ENCODE measurements at regions not wholly inside any gene's neighbourhood (a gene's known extent, or its start where the extent isn't known, plus 50 kb on each side); places are given as distances from the start of the nearest gene placed in this dataset.

DNA sequence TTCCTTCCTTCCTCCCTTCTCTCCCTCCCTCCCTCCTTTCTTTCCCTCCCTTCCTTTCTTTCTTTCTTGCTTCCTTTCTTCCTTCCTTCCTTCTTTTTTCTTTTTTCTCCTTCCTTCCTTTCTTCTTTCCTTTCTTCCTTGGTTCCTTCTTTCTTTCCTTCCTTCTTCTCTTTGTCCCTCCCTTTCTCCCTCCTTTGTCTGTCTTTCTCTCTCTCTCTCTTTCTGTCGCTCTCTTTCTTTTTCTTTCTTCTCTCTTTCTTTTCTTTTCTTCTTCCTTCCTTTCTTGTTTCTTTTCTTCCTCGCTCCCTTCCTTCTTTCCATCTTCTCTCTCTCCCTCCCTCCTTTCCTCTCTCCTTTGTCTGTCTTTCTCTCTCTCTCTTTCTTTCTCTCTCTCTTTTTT lies 601.9 kb upstream of the JAG1 start:
- H3K27ac ChIP-seq (ENCODE audit: low read depth, low read length), result no peak overlapping the region
- no peaks in the 10 kb centered on the region for H3K36me3 ChIP-seq (ENCODE audit: control insufficient read depth in 5 of 5, insufficient read depth in 5 of 5, low read length in 5 of 5)
- no peaks in the 10 kb centered on the region for H3K9me3 ChIP-seq (ENCODE audit: control insufficient read depth in 5 of 5, low read length in 5 of 5)
- no peak overlapping the region for H3K4me3 ChIP-seq (ENCODE audit: low read depth in 1 of 5, low read length in 5 of 5)
- H3K9ac ChIP-seq (ENCODE audit: low read length in 5 of 5), result no peak overlapping the region
- no peaks in the 10 kb centered on the region for H3K27me3 ChIP-seq (ENCODE audit: control insufficient read depth in 5 of 5, insufficient read depth in 4 of 5, low read length in 5 of 5)
- H3K4me1 ChIP-seq (ENCODE audit: control insufficient read depth in 5 of 5, insufficient read depth in 5 of 5, low read length in 5 of 5), result peaks cover 0 to 4% (median 0%) of the 10 kb centered on the region in 5 donors

DNA sequence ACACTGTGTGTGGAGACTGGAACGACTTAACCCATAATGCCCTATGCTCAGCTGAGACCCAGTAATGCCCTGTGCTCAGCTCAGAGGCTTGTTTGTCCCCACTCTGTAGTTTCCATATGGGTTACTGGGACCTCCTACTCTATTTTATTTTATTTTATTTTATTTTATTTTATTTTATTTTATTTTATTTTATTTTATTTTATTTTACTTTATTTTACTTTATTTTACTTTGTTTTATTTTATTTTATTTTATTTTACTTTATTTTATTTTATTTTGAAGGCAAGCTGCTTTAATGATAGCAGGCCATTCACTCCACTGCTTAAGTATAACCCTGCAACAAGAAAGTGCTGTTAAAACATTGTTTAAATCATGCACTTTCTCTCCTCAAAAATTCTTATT lies 603.4 kb upstream of the JAG1 start:
- H3K27ac ChIP-seq (ENCODE audit: low read depth, low read length), result no peak overlapping the region
- H3K9ac ChIP-seq (ENCODE audit: low read length in 5 of 5), result no peak overlapping the region
- H3K36me3 ChIP-seq (ENCODE audit: control insufficient read depth in 5 of 5, insufficient read depth in 5 of 5, low read length in 5 of 5), result no peaks in the 10 kb centered on the region
- H3K27me3 ChIP-seq (ENCODE audit: control insufficient read depth in 5 of 5, insufficient read depth in 4 of 5, low read length in 5 of 5), result no peaks in the 10 kb centered on the region
- no peaks in the 10 kb centered on the region for H3K9me3 ChIP-seq (ENCODE audit: control insufficient read depth in 5 of 5, low read length in 5 of 5)
- no peak overlapping the region for H3K4me3 ChIP-seq (ENCODE audit: low read depth in 1 of 5, low read length in 5 of 5)
- H3K4me1 ChIP-seq (ENCODE audit: control insufficient read depth in 5 of 5, insufficient read depth in 5 of 5, low read length in 5 of 5), result peaks cover 0 to 3% (median 0%) of the 10 kb centered on the region in 5 donors

DNA sequence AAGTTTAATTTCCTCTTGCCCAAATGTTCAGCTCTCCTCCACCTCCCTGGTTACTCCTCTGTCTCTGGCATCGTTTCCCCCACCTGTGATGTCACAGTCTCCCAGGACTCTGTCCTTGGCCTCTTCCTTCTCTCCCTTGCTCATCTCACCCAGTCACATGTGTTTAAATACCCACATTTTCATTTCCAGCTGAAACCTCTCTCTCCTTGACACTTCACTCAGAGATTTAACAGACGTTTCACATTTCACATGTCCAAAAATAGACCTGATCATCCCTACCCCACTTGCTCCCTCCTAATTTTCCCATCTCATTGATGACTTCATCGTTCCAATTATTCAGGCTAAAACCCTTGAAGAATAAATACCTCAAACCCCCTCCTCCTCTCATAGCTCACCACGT lies 604.1 kb upstream of the JAG1 start:
- Histone ChIP-seq H3K4me1 (ENCODE audit: control insufficient read depth in 5 of 5, insufficient read depth in 5 of 5, low read length in 5 of 5) (no peaks in the 10 kb centered on the region), H3K4me3 (ENCODE audit: low read depth in 1 of 5, low read length in 5 of 5) (no peak overlapping the region), H3K36me3 (ENCODE audit: control insufficient read depth in 5 of 5, insufficient read depth in 5 of 5, low read length in 5 of 5) (no peaks in the 10 kb centered on the region), H3K9ac (ENCODE audit: low read length in 5 of 5) (no peak overlapping the region), H3K27ac (ENCODE audit: low read depth, low read length) (no peak overlapping the region), H3K27me3 (ENCODE audit: control insufficient read depth in 5 of 5, insufficient read depth in 4 of 5, low read length in 5 of 5) (no peaks in the 10 kb centered on the region), H3K9me3 (ENCODE audit: control insufficient read depth in 5 of 5, low read length in 5 of 5) (no peaks in the 10 kb centered on the region)

DNA sequence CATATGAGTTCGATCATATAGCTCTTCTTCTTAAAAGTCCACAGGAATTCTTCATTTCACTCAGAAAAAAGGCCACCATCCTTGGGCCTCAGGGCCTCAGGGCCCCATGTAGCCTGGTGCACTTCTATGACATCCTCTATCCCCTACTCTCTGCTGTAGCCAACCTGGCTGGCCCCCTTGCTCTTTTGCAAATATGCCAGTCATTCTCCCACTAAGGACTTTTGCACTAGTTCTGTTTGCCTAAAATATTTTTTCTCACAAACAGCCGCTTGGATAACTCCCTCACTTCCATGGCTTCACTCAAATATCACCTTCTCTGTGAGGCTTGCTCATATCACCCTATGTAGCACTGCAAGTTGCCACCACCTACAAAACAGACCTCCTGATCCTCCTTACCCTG lies 604.7 kb upstream of the JAG1 start:
- Histone ChIP-seq H3K9me3 (ENCODE audit: control insufficient read depth in 5 of 5, low read length in 5 of 5) (no peaks in the 10 kb centered on the region), H3K36me3 (ENCODE audit: control insufficient read depth in 5 of 5, insufficient read depth in 5 of 5, low read length in 5 of 5) (no peaks in the 10 kb centered on the region), H3K9ac (ENCODE audit: low read length in 5 of 5) (no peak overlapping the region), H3K27ac (ENCODE audit: low read depth, low read length) (no peak overlapping the region), H3K27me3 (ENCODE audit: control insufficient read depth in 5 of 5, insufficient read depth in 4 of 5, low read length in 5 of 5) (no peaks in the 10 kb centered on the region), H3K4me1 (ENCODE audit: control insufficient read depth in 5 of 5, insufficient read depth in 5 of 5, low read length in 5 of 5) (no peaks in the 10 kb centered on the region), H3K4me3 (ENCODE audit: low read depth in 1 of 5, low read length in 5 of 5) (no peak overlapping the region)

DNA sequence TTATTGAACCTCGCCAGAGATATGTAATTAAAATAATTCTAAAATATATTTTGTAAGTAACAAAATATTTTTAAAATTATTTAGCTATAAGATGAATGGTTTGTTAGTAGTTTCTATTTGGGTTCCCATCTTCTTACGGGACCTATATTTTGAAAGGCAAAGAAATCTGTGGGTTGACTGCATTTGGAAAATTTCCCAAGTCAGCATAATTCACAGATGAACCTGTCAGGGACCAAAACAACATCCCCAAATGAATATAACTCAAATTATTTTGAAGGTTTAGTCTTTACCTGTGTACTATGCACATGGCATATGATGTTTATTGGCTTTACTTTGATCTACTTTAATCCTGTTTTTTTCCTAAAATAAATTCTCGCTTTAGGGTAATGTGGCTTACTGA lies 607.4 kb upstream of the JAG1 start:
- H3K4me3 ChIP-seq (ENCODE audit: low read depth in 1 of 5, low read length in 5 of 5), result no peak overlapping the region
- no peak overlapping the region for H3K27ac ChIP-seq (ENCODE audit: low read depth, low read length)
- no peak overlapping the region for H3K9ac ChIP-seq (ENCODE audit: low read length in 5 of 5)
- H3K4me1 ChIP-seq (ENCODE audit: control insufficient read depth in 5 of 5, insufficient read depth in 5 of 5, low read length in 5 of 5), result no peaks in the 10 kb centered on the region
- H3K27me3 ChIP-seq (ENCODE audit: control insufficient read depth in 5 of 5, insufficient read depth in 4 of 5, low read length in 5 of 5), result no peaks in the 10 kb centered on the region
- H3K9me3 ChIP-seq (ENCODE audit: control insufficient read depth in 5 of 5, low read length in 5 of 5), result no peaks in the 10 kb centered on the region
- H3K36me3 ChIP-seq (ENCODE audit: control insufficient read depth in 5 of 5, insufficient read depth in 5 of 5, low read length in 5 of 5), result no peaks in the 10 kb centered on the region

DNA sequence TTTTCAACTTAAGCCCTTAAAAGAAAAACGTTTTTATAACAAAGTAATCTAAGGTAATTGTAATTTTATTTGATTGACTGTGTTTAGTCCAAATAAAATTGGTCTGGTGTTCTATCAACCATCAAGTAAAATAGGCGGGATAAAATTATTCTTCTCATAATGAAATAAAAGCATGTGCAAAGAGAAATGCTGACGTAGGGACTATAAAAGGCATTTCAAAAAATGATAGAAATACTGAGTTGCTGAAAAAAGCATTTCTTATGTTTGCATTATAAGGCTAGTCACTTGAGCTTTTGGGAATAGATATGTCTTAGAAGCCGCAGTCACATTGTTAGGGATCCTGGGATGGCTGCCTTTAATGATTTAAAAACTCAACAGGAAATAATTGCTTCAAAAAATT lies 608.0 kb upstream of the JAG1 start:
- Histone ChIP-seq H3K9me3 (ENCODE audit: control insufficient read depth in 5 of 5, low read length in 5 of 5) (no peaks in the 10 kb centered on the region), H3K27me3 (ENCODE audit: control insufficient read depth in 5 of 5, insufficient read depth in 4 of 5, low read length in 5 of 5) (no peaks in the 10 kb centered on the region), H3K36me3 (ENCODE audit: control insufficient read depth in 5 of 5, insufficient read depth in 5 of 5, low read length in 5 of 5) (no peaks in the 10 kb centered on the region), H3K4me3 (ENCODE audit: low read depth in 1 of 5, low read length in 5 of 5) (no peak overlapping the region), H3K9ac (ENCODE audit: low read length in 5 of 5) (no peak overlapping the region), H3K27ac (ENCODE audit: low read depth, low read length) (no peak overlapping the region), H3K4me1 (ENCODE audit: control insufficient read depth in 5 of 5, insufficient read depth in 5 of 5, low read length in 5 of 5) (no peaks in the 10 kb centered on the region)

DNA sequence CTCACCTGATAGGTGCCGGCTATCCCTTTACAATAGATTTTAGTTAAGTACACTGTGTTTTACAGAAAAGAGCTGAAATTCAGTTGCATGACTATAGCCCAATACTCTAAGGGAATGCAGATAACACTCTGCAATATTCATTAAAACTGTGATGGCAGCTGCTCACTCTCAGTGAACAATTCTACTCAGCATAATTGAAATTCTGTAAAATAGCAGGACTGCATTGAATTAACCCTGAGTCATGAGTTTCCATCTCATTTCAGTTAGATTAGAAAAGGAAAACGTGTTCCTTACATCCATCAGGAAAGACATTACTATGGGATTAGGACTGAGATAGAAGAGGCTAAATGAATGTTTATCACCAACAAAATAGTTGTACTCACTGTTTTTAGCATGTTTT lies 613.3 kb upstream of the JAG1 start:
- H3K27ac ChIP-seq (ENCODE audit: low read depth, low read length), result no peak overlapping the region
- H3K9me3 ChIP-seq (ENCODE audit: control insufficient read depth in 5 of 5, low read length in 5 of 5), result no peaks in the 10 kb centered on the region
- H3K27me3 ChIP-seq (ENCODE audit: control insufficient read depth in 5 of 5, insufficient read depth in 4 of 5, low read length in 5 of 5), result no peaks in the 10 kb centered on the region
- no peak overlapping the region for H3K9ac ChIP-seq (ENCODE audit: low read length in 5 of 5)
- no peaks in the 10 kb centered on the region for H3K4me1 ChIP-seq (ENCODE audit: control insufficient read depth in 5 of 5, insufficient read depth in 5 of 5, low read length in 5 of 5)
- H3K4me3 ChIP-seq (ENCODE audit: low read depth in 1 of 5, low read length in 5 of 5), result no peak overlapping the region
- no peaks in the 10 kb centered on the region for H3K36me3 ChIP-seq (ENCODE audit: control insufficient read depth in 5 of 5, insufficient read depth in 5 of 5, low read length in 5 of 5)

DNA sequence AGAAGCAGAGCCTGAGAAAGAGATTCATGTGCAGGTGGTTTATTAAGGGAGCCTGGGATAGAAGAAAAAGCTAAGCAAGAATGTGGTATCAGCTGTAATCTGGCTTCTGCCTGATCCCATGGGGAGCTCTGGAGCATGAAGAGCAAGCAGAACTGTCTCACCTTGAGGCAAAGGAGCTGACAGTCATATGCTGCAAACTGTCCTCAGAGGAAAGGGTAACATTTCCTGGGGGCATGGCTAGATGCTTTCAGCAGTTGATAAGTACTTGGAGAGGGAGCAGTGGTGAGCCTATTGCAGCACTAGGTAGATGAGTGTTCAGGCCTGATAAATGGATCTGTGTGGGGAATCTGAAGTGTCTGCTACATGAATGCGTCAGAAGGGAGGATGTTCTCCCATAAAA lies 621.5 kb upstream of the BTBD3 start:
- Histone ChIP-seq H3K9ac (ENCODE audit: low read length in 5 of 5) (no peak overlapping the region), H3K4me3 (ENCODE audit: low read depth in 1 of 5, low read length in 5 of 5) (no peak overlapping the region), H3K27ac (ENCODE audit: low read depth, low read length) (no peak overlapping the region), H3K4me1 (ENCODE audit: control insufficient read depth in 5 of 5, insufficient read depth in 5 of 5, low read length in 5 of 5) (no peaks in the 10 kb centered on the region), H3K36me3 (ENCODE audit: control insufficient read depth in 5 of 5, insufficient read depth in 5 of 5, low read length in 5 of 5) (no peaks in the 10 kb centered on the region), H3K9me3 (ENCODE audit: control insufficient read depth in 5 of 5, low read length in 5 of 5) (no peaks in the 10 kb centered on the region), H3K27me3 (ENCODE audit: control insufficient read depth in 5 of 5, insufficient read depth in 4 of 5, low read length in 5 of 5) (no peaks in the 10 kb centered on the region)

DNA sequence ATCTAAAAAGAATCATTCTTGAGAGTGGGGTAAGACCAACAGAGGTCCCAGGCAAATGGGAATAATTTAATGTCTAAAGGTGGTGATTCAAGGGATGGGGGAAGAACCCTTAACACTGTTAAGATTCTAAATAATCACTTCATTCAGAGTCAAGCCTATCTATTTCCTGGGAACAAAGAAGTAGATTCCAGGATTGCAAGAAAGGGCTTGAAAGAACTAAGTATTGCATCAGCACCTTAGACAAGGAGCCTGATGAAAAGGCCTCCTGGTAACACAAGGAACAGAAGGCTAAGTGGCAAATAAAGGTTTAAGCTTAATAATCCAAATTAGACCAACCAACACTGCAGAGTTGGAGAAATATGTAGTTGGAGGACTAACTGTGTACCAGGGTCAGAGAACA lies 620.7 kb upstream of the BTBD3 start:
- Histone ChIP-seq H3K27me3 (ENCODE audit: control insufficient read depth in 5 of 5, insufficient read depth in 4 of 5, low read length in 5 of 5) (no peaks in the 10 kb centered on the region), H3K36me3 (ENCODE audit: control insufficient read depth in 5 of 5, insufficient read depth in 5 of 5, low read length in 5 of 5) (no peaks in the 10 kb centered on the region), H3K4me1 (ENCODE audit: control insufficient read depth in 5 of 5, insufficient read depth in 5 of 5, low read length in 5 of 5) (no peaks in the 10 kb centered on the region), H3K9ac (ENCODE audit: low read length in 5 of 5) (no peak overlapping the region), H3K27ac (ENCODE audit: low read depth, low read length) (no peak overlapping the region), H3K9me3 (ENCODE audit: control insufficient read depth in 5 of 5, low read length in 5 of 5) (no peaks in the 10 kb centered on the region), H3K4me3 (ENCODE audit: low read depth in 1 of 5, low read length in 5 of 5) (no peak overlapping the region)

DNA sequence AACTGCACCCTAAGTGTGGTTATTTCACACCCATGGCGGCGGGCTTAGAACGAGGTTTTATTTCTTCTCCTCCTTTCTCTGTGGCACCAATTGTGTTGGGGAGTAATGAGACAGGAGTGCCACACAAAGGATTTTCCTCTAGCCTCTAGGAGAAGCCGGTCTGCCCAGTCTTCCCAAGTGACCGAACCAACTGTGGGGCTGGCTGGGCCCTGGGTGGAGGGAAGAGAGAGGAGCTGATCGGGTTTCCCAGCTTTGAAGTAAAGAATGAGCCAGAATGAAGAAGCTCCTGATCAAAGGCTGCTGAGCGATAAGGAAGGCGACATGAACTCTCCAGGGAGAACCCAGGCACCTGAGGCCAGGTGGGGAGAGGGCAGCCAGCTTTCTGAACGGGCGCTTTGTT lies 616.0 kb upstream of the BTBD3 start:
- Histone ChIP-seq H3K9ac (ENCODE audit: low read length in 5 of 5) (no peak overlapping the region), H3K27me3 (ENCODE audit: control insufficient read depth in 5 of 5, insufficient read depth in 4 of 5, low read length in 5 of 5) (no peaks in the 10 kb centered on the region), H3K4me3 (ENCODE audit: low read depth in 1 of 5, low read length in 5 of 5) (no peak overlapping the region), H3K36me3 (ENCODE audit: control insufficient read depth in 5 of 5, insufficient read depth in 5 of 5, low read length in 5 of 5) (no peaks in the 10 kb centered on the region), H3K27ac (ENCODE audit: low read depth, low read length) (no peak overlapping the region), H3K9me3 (ENCODE audit: control insufficient read depth in 5 of 5, low read length in 5 of 5) (no peaks in the 10 kb centered on the region), H3K4me1 (ENCODE audit: control insufficient read depth in 5 of 5, insufficient read depth in 5 of 5, low read length in 5 of 5) (peaks cover 0 to 6% (median 0%) of the 10 kb centered on the region in 5 donors)

DNA sequence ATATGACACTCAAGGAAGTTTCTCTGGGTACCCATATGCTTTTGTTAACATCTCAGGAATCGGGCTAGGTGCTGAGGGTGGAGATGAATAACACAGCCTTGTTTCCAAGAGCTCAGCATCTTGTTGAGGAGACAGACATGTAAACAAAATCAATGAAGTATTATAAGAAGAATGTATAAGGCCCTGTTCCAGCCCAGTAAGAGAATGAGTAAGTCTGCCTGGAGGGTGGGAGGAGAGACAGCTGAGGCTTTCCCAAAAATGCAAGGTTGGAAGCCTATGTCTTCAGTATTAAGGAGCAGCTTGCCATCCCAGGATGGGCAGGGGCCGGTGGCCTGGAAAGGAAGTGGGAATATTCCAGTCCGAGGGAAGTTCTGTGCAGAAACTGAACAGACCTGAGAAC lies 615.3 kb upstream of the BTBD3 start:
- Histone ChIP-seq H3K9ac (ENCODE audit: low read length in 5 of 5) (no peak overlapping the region), H3K9me3 (ENCODE audit: control insufficient read depth in 5 of 5, low read length in 5 of 5) (no peaks in the 10 kb centered on the region), H3K27ac (ENCODE audit: low read depth, low read length) (no peak overlapping the region), H3K27me3 (ENCODE audit: control insufficient read depth in 5 of 5, insufficient read depth in 4 of 5, low read length in 5 of 5) (no peaks in the 10 kb centered on the region), H3K4me1 (ENCODE audit: control insufficient read depth in 5 of 5, insufficient read depth in 5 of 5, low read length in 5 of 5) (peaks cover 0 to 6% (median 0%) of the 10 kb centered on the region in 5 donors), H3K36me3 (ENCODE audit: control insufficient read depth in 5 of 5, insufficient read depth in 5 of 5, low read length in 5 of 5) (no peaks in the 10 kb centered on the region), H3K4me3 (ENCODE audit: low read depth in 1 of 5, low read length in 5 of 5) (no peak overlapping the region)

Data from subcutaneous abdominal adipose tissue (tissue), 5 donors.